Brain microvascular endothelial cell (primary cell): ENCODE measurements at regions not wholly inside any gene's neighbourhood (a gene's known extent, or its start where the extent isn't known, plus 50 kb on each side); places are given as distances from the start of the nearest gene placed in this dataset.

Source experiments
- DNase-seq: peaks from one replicate; pipeline ENCODE4 v3.0.0-alpha.2; 2020
- H3K27ac ChIP-seq: fragments of 250-450 bp; sonication (Bioruptor Pico); 2 replicates; pipeline ENCODE4 v1.5.1; 2020; ENCODE audit warnings: mild to moderate bottlenecking, moderate library complexity
- H3K27me3 ChIP-seq: fragments of 250-450 bp; sonication (Bioruptor Pico); replicated peaks from 2 replicates; pipeline ENCODE4 v1.5.1; 2020; ENCODE audit warnings: mild to moderate bottlenecking
- H3K36me3 ChIP-seq: fragments of 250-450 bp; sonication (Bioruptor Pico); replicated peaks from 2 replicates; pipeline ENCODE4 v1.5.1; 2020; ENCODE audit warnings: mild to moderate bottlenecking
- H3K4me3 ChIP-seq: 2 replicates; pipeline ENCODE4 v1.5.1; 2011; ENCODE audit warnings: low read depth, mild to moderate bottlenecking, control low read depth, low read length, moderate library complexity
- CTCF ChIP-seq: IDR thresholded peaks from 2 replicates; pipeline ENCODE4 v1.5.1; 2011; ENCODE audit warnings: low read depth, mild to moderate bottlenecking, moderate library complexity, low read length, control low read depth, inconsistent platforms; ENCODE audit errors: missing control alignments
- in situ Hi-C: cut with HindIII; loops from 2 replicates; pipeline ENCODE4 v1.10.0; 2017; ENCODE audit warnings: low sequenced_read_pairs, low pct_ligation_motif_present

- H3K4me3 ChIP-seq, result no peak overlapping the region
- in situ Hi-C loops, result no loop called here
- no peak for TF ChIP-seq CTCF
- H3K27me3 ChIP-seq, result no peaks in the 10 kb centered on the region
- no peaks in the 10 kb centered on the region for H3K36me3 ChIP-seq
- DNase-seq, result no peak
- no peak overlapping the region for H3K27ac ChIP-seq
Observed at GRCh38 chr6:103723438-103724322, 1136.0 kb downstream of the HACE1 start.

- Histone ChIP-seq H3K27ac (no peak overlapping the region), H3K36me3 (no peaks in the 10 kb centered on the region)
- in situ Hi-C loops, result no loop called here
Observed at GRCh38 chr6:103722683-103723082, 1137.0 kb downstream of the HACE1 start.

GRCh38 chr6:103721923-103722322 lies 1137.8 kb downstream of the HACE1 start:
- H3K27ac ChIP-seq, result no peak overlapping the region
- H3K27me3 ChIP-seq, result no peaks in the 10 kb centered on the region
- H3K36me3 ChIP-seq, result no peaks in the 10 kb centered on the region
- DNase-seq, result no peak
- no peak for TF ChIP-seq CTCF
- in situ Hi-C loops, result no loop called here
- H3K4me3 ChIP-seq, result no peak overlapping the region

More at GRCh38 chr6:103722683-103723082, 1137.0 kb downstream of the HACE1 start:
- no peak overlapping the region for H3K4me3 ChIP-seq
- TF ChIP-seq CTCF, result no peak
- no peaks in the 10 kb centered on the region for H3K27me3 ChIP-seq
- no peak for DNase-seq

GRCh38 chr6:103720393-103720792 lies 1139.3 kb downstream of the HACE1 start:
- in situ Hi-C loops, result no loop called here
- Histone ChIP-seq H3K4me3 (no peak overlapping the region), H3K36me3 (no peaks in the 10 kb centered on the region), H3K27me3 (no peaks in the 10 kb centered on the region), H3K27ac (no peak overlapping the region)
- no peak for DNase-seq
- TF ChIP-seq CTCF, result no peak

- H3K27me3 ChIP-seq, result no peaks in the 10 kb centered on the region
- no peak for TF ChIP-seq CTCF
- no peak overlapping the region for H3K27ac ChIP-seq
- in situ Hi-C loops, result no loop called here
- no peaks in the 10 kb centered on the region for H3K36me3 ChIP-seq
- DNase-seq, result no peak
- no peak overlapping the region for H3K4me3 ChIP-seq
Observed at GRCh38 chr6:103719545-103719944, 1140.2 kb downstream of the HACE1 start.
